Keratinocyte (primary cell): ENCODE measurements at regions not wholly inside any gene's neighbourhood (a gene's known extent, or its start where the extent isn't known, plus 50 kb on each side); places are given as distances from the start of the nearest gene placed in this dataset.

Source experiments
- DNase-seq: peaks from one replicate; pipeline ENCODE4 v3.0.0-alpha.2; 2011; ENCODE audit warnings: low read depth, missing footprints, low spot score
- FAIRE-seq: peaks from 2 replicates; lab custom pipeline; 2011; peaks lifted over from hg19 to GRCh38; lab: Jason Lieb, UNC
- H2AFZ ChIP-seq: 2 replicates; pipeline ENCODE4 v1.6.0; 2012; ENCODE audit warnings: low read length, control low read depth, inconsistent platforms; ENCODE audit not compliant: control insufficient read depth
- H3K27ac ChIP-seq: 2 replicates; pipeline ENCODE4 v1.5.1; 2011; ENCODE audit warnings: low read length; ENCODE audit not compliant: control insufficient read depth, insufficient read depth
- H3K27me3 ChIP-seq: 3 replicates; pipeline ENCODE4 v1.6.0; 2011; ENCODE audit warnings: low read length; ENCODE audit not compliant: control insufficient read depth, insufficient read depth; ENCODE audit errors: extremely low read depth
- H3K36me3 ChIP-seq, 2 experiments: 2 replicates in 1 of 2; 3 replicates in 1 of 2; pipeline ENCODE4 v1.5.1; 2011; ENCODE audit warnings: low read length in 2 of 2, mild to moderate bottlenecking in 1 of 2; ENCODE audit not compliant: control insufficient read depth in 2 of 2, insufficient read depth in 2 of 2; ENCODE audit errors: extremely low read depth in 1 of 2
- H3K4me1 ChIP-seq: 3 replicates; pipeline ENCODE4 v1.5.1; 2011; ENCODE audit warnings: low read length; ENCODE audit not compliant: control insufficient read depth, insufficient read depth; ENCODE audit errors: extremely low read depth
- H3K4me2 ChIP-seq: 3 replicates; pipeline ENCODE4 v1.6.0; 2011; ENCODE audit warnings: low read depth, low read length; ENCODE audit not compliant: control insufficient read depth, insufficient read depth; ENCODE audit errors: extremely low read depth
- H3K4me3 ChIP-seq, 3 experiments: fragments of 200-600 bp in 1 of 3; sonication (generic) in 1 of 3; 2 replicates in 2 of 3; 3 replicates in 1 of 3; pipeline ENCODE4 v1.5.1; 2011 to 2016; ENCODE audit warnings: low read length in 3 of 3, mild to moderate bottlenecking in 3 of 3, control low read depth in 2 of 3, inconsistent platforms in 1 of 3, low read depth in 1 of 3, mixed read lengths in 1 of 3, mixed run types in 1 of 3, moderate library complexity in 1 of 3; ENCODE audit not compliant: control insufficient read depth in 2 of 3, insufficient read depth in 2 of 3; ENCODE audit errors: extremely low read depth in 1 of 3
- H3K79me2 ChIP-seq: 2 replicates; pipeline ENCODE4 v1.6.0; 2012; ENCODE audit warnings: low read length; ENCODE audit not compliant: control insufficient read depth, insufficient read depth
- H3K9ac ChIP-seq: 3 replicates; pipeline ENCODE4 v1.6.0; 2011; ENCODE audit warnings: low read length; ENCODE audit not compliant: control insufficient read depth, insufficient read depth; ENCODE audit errors: extremely low read depth
- H3K9me1 ChIP-seq: 3 replicates; pipeline ENCODE4 v1.6.0; 2011; ENCODE audit warnings: low read length; ENCODE audit not compliant: control insufficient read depth, insufficient read depth; ENCODE audit errors: extremely low read depth
- H3K9me3 ChIP-seq: 2 replicates; pipeline ENCODE4 v1.5.1; 2012; ENCODE audit warnings: low read depth, low read length; ENCODE audit not compliant: control insufficient read depth
- H4K20me1 ChIP-seq: 3 replicates; pipeline ENCODE4 v1.6.0; 2011; ENCODE audit warnings: low read length; ENCODE audit not compliant: control insufficient read depth, insufficient read depth; ENCODE audit errors: extremely low read depth
- CTCF ChIP-seq, 3 experiments: IDR thresholded peaks in 1 of 3; conservative IDR thresholded peaks in 1 of 3; optimal IDR thresholded peaks in 1 of 3; 2 replicates in 2 of 3; 3 replicates in 1 of 3; pipeline versions ENCODE3 to v1.5.1; 2011; ENCODE audit warnings: low read length in 3 of 3, mild to moderate bottlenecking in 3 of 3, moderate library complexity in 2 of 3, control low read depth in 1 of 3, inconsistent platforms in 1 of 3; ENCODE audit not compliant: insufficient read depth in 2 of 3; ENCODE audit errors: extremely low read depth in 1 of 3
- EZH2 ChIP-seq: IDR thresholded peaks from one replicate; pipeline ENCODE4 v1.6.1; 2012; ENCODE audit warnings: inconsistent platforms, mild to moderate bottlenecking, low read length, moderate library complexity
- dilution Hi-C: fragments of 300-500 bp; cut with MboI; formaldehyde crosslinking; loops from one replicate; pipeline ENCODE4 v1.7.0; 2020; ENCODE audit warnings: low sequenced_read_pairs; ENCODE audit not compliant: extremely low pct_ligation_motif_present

- no peak overlapping the region for H3K27ac ChIP-seq
- H4K20me1 ChIP-seq = no peaks in the 10 kb centered on the region
- no peaks in the 10 kb centered on the region for H3K9me1 ChIP-seq
- FAIRE-seq = no peak
- no peaks in the 10 kb centered on the region for H3K9me3 ChIP-seq
- DNase-seq = no peak
- H3K9ac ChIP-seq = no peak overlapping the region
- H2AFZ ChIP-seq = no peak overlapping the region
- H3K4me3 ChIP-seq = no peak overlapping the region
- H3K4me2 ChIP-seq = no peak overlapping the region
- dilution Hi-C loops = no loop called here
- H3K36me3 ChIP-seq = no peaks in the 10 kb centered on the region
- TF ChIP-seq EZH2 (no peak), CTCF (optimal IDR thresholded peaks at IDR 0.05 in 1 of 3, IDR thresholded peaks at IDR 0.05 in 1 of 3, conservative IDR thresholded peaks at IDR 0.05 in 1 of 3; ENCODE audit: extremely low read depth in 1 of 3, insufficient read depth in 2 of 3, low read length in 3 of 3) (no peak)
- no peaks in the 10 kb centered on the region for H3K27me3 ChIP-seq
- H3K4me1 ChIP-seq = no peaks in the 10 kb centered on the region
- H3K79me2 ChIP-seq = no peaks in the 10 kb centered on the region
These were observed 182.8 kb downstream of the SEC23IP start for GRCh38 chr10:120075349-120075748.

- H3K9me3 ChIP-seq = no peaks in the 10 kb centered on the region
- no peak overlapping the region for H3K4me2 ChIP-seq
- no peaks in the 10 kb centered on the region for H4K20me1 ChIP-seq
- FAIRE-seq = no peak
- dilution Hi-C loops = no loop called here
- H3K27me3 ChIP-seq = no peaks in the 10 kb centered on the region
- no peak overlapping the region for H3K9ac ChIP-seq
- DNase-seq = no peak
- H3K9me1 ChIP-seq = no peaks in the 10 kb centered on the region
- no peaks in the 10 kb centered on the region for H3K4me1 ChIP-seq
- no peaks in the 10 kb centered on the region for H3K36me3 ChIP-seq
- no peak overlapping the region for H3K27ac ChIP-seq
- H3K4me3 ChIP-seq = no peak overlapping the region
- no peaks in the 10 kb centered on the region for H3K79me2 ChIP-seq
- TF ChIP-seq EZH2 (no peak), CTCF (optimal IDR thresholded peaks at IDR 0.05 in 1 of 3, IDR thresholded peaks at IDR 0.05 in 1 of 3, conservative IDR thresholded peaks at IDR 0.05 in 1 of 3; ENCODE audit: extremely low read depth in 1 of 3, insufficient read depth in 2 of 3, low read length in 3 of 3) (no peak)
- H2AFZ ChIP-seq = no peak overlapping the region
These were observed 184.6 kb downstream of the SEC23IP start for GRCh38 chr10:120076996-120077706.
